ENCODE measurements at regions not wholly inside any gene's neighbourhood (a gene's known extent, or its start where the extent isn't known, plus 50 kb on each side); places are given as distances from the start of the nearest gene placed in this dataset.

GRCh38 chr2:128505150-128505490 is 186.5 kb upstream of the HS6ST1 start:
- TF ChIP-seq CTCF (conservative IDR thresholded peaks at IDR 0.05) (no peak), EZH2 (IDR thresholded peaks at IDR 0.05; ENCODE audit: low read depth) (no peak)
- intact Hi-C loops (cut with micrococcal nuclease; ENCODE audit: unreplicated experiment) = no loop called here
- H3K79me2 ChIP-seq (ENCODE audit: low read depth) = no peaks in the 10 kb centered on the region
- H3K9me2 ChIP-seq (ENCODE audit: insufficient read depth) = no peaks in the 10 kb centered on the region
- no peak overlapping the region for H3K4me3 ChIP-seq
- ChIA-PET POLR2A (ENCODE audit: unreplicated experiment) (interaction anchor here (0.5 kb wide), 1 partner anchor 32 kb away, joined by 6 read pairs; no protein-coding TSS in a partner anchor), CTCF (no interaction called here)
- H3K4me1 ChIP-seq (replicated peaks; ENCODE audit: insufficient read depth) = 0 out of 2 replicates have a peak, but pooled peaks cover 5% of the 10 kb centered on the region
- H3K36me3 ChIP-seq (ENCODE audit: low read depth) = no peaks in the 10 kb centered on the region
- no peaks in the 10 kb centered on the region for H3K9me3 ChIP-seq (ENCODE audit: insufficient read depth, low read depth)
- no peak overlapping the region for H3K4me2 ChIP-seq
- H2AFZ ChIP-seq = no peak overlapping the region
- no peaks in the 10 kb centered on the region for H3F3A ChIP-seq (ENCODE audit: insufficient read depth, low read depth)
- H4K20me1 ChIP-seq (ENCODE audit: insufficient read depth) = no peaks in the 10 kb centered on the region
- no TSS peak for BruUV-seq (replicated peaks)
- no peaks in the 10 kb centered on the region for H3K27me3 ChIP-seq (ENCODE audit: insufficient read depth, low read depth)
- DNase-seq = no peak
- H3K27ac ChIP-seq = no peak overlapping the region

- CTCF ChIA-PET = no interaction called here
- no TSS peak for BruUV-seq (replicated peaks)
Observed at GRCh38 chr2:128505575-128506526, 187.2 kb upstream of the HS6ST1 start.

DNA sequence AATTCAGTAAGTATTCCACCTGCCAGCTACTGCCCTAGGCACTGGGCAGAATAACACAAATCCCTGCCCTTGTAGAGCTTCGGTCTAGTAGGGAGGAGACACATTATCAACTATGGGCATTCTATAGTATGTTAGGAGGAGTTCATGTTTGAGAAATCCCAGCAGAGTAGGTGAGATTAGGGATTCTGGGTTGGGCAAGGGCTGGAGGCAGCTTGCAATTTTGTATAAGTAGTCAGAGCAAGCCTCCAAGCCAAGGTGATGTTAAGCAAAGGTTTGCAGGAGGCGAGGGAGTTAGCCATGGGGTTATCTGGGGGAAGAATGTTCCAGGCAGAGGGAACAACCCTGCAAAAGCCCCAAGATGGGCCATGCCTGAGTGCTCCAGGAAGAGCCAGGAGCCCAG is 187.9 kb upstream of the HS6ST1 start:
- H3K4me3 ChIP-seq = no peak overlapping the region
- H3K9me3 ChIP-seq (ENCODE audit: insufficient read depth, low read depth) = no peaks in the 10 kb centered on the region
- no peaks in the 10 kb centered on the region for H3K36me3 ChIP-seq (ENCODE audit: low read depth)
- no peak overlapping the region for H3K27ac ChIP-seq
- no peak for TF ChIP-seq EZH2 (IDR thresholded peaks at IDR 0.05; ENCODE audit: low read depth)
- no peak for TF ChIP-seq CTCF (conservative IDR thresholded peaks at IDR 0.05)
- intact Hi-C loops (cut with micrococcal nuclease; ENCODE audit: unreplicated experiment) = no loop called here
- no peaks in the 10 kb centered on the region for H4K20me1 ChIP-seq (ENCODE audit: insufficient read depth)
- H2AFZ ChIP-seq = no peak overlapping the region
- POLR2A ChIA-PET (ENCODE audit: unreplicated experiment) = interaction anchor here (0.6 kb wide), 1 partner anchor 324 kb away, joined by 10 read pairs; no protein-coding TSS in a partner anchor
- CTCF ChIA-PET = no interaction called here
- H3K9me2 ChIP-seq (ENCODE audit: insufficient read depth) = no peaks in the 10 kb centered on the region
- H3K4me1 ChIP-seq (replicated peaks; ENCODE audit: insufficient read depth) = 0 out of 2 replicates have a peak, but pooled peaks cover 5% of the 10 kb centered on the region
- H3K79me2 ChIP-seq (ENCODE audit: low read depth) = no peaks in the 10 kb centered on the region
- DNase-seq = no peak
- no peak overlapping the region for H3K4me2 ChIP-seq
- no TSS peak for BruUV-seq (replicated peaks)
- H3K27me3 ChIP-seq (ENCODE audit: insufficient read depth, low read depth) = no peaks in the 10 kb centered on the region
- no peaks in the 10 kb centered on the region for H3F3A ChIP-seq (ENCODE audit: insufficient read depth, low read depth)

More at GRCh38 chr2:128505575-128506526, 187.2 kb upstream of the HS6ST1 start:
- Histone ChIP-seq H3K9me2 (ENCODE audit: insufficient read depth) (no peaks in the 10 kb centered on the region), H3K9me3 (ENCODE audit: insufficient read depth, low read depth) (no peaks in the 10 kb centered on the region), H3K4me2 (no peak overlapping the region), H3K36me3 (ENCODE audit: low read depth) (no peaks in the 10 kb centered on the region), H2AFZ (no peak overlapping the region), H3K27ac (no peak overlapping the region), H3K27me3 (ENCODE audit: insufficient read depth, low read depth) (no peaks in the 10 kb centered on the region), H3K4me1 (replicated peaks; ENCODE audit: insufficient read depth) (0 out of 2 replicates have a peak, but pooled peaks cover 5% of the 10 kb centered on the region), H3F3A (ENCODE audit: insufficient read depth, low read depth) (no peaks in the 10 kb centered on the region), H4K20me1 (ENCODE audit: insufficient read depth) (no peaks in the 10 kb centered on the region), H3K79me2 (ENCODE audit: low read depth) (no peaks in the 10 kb centered on the region), H3K4me3 (no peak overlapping the region)
- TF ChIP-seq CTCF (conservative IDR thresholded peaks at IDR 0.05) (no peak), EZH2 (IDR thresholded peaks at IDR 0.05; ENCODE audit: low read depth) (no peak)
- DNase-seq = no peak
- POLR2A ChIA-PET (ENCODE audit: unreplicated experiment) = interaction anchor here (0.5 to 0.6 kb wide), 2 partner anchors 121 to 323 kb away, joined by 3 to 10 read pairs; no protein-coding TSS in a partner anchor
- intact Hi-C loops (cut with micrococcal nuclease; ENCODE audit: unreplicated experiment) = no loop called here
